Muscle of back (tissue), 3 donors: ENCODE measurements at regions not wholly inside any gene's neighbourhood (a gene's known extent, or its start where the extent isn't known, plus 50 kb on each side); places are given as distances from the start of the nearest gene placed in this dataset.
A peak's percentile ranks its signal among the peaks of the same experiment; 100 is the strongest.
"Not testable (repeated sequence)": the region's sequence is repeated elsewhere in the genome, so short reads cannot be mapped to it uniquely, and the experiment has no call there.

Experiments used
- DNase-seq, 3 donors: peaks; one replicate each; pipeline versions ENCODE4 v3.0.0 to v3.0.0-alpha.2; 2013

- DNase-seq, result no peak
These were observed 811.1 kb downstream of the DIAPH3 start for GRCh38 chr13:59352600-59352999.

GRCh38 chr13:59354665-59355369 is 808.9 kb downstream of the DIAPH3 start:
- DNase-seq, result no peak

GRCh38 chr13:59356607-59357006 is 807.1 kb downstream of the DIAPH3 start:
- DNase-seq, result peak; percentile 63 to 86 (median 64)

GRCh38 chr13:59358014-59358413 is 805.7 kb downstream of the DIAPH3 start:
- DNase-seq, result no peak

GRCh38 chr13:59360108-59360507 is 803.6 kb downstream of the DIAPH3 start:
- DNase-seq, result no peak

GRCh38 chr13:59360916-59361315 is 802.8 kb downstream of the DIAPH3 start:
- no peak for DNase-seq

GRCh38 chr13:59363313-59363712 is 800.4 kb downstream of the DIAPH3 start:
- no peak for DNase-seq

- no peak for DNase-seq
These were observed 799.8 kb downstream of the DIAPH3 start for GRCh38 chr13:59363947-59364346.

GRCh38 chr13:59364641-59365085 is 799.1 kb downstream of the DIAPH3 start:
- no peak for DNase-seq

GRCh38 chr13:59367467-59367866 is 796.3 kb downstream of the DIAPH3 start:
- DNase-seq, result no peak

- no peak for DNase-seq
These were observed 795.8 kb downstream of the DIAPH3 start for GRCh38 chr13:59367904-59368303.

GRCh38 chr13:59368693-59369092 is 795.0 kb downstream of the DIAPH3 start:
- no peak for DNase-seq

GRCh38 chr13:59371229-59371628 is 792.5 kb downstream of the DIAPH3 start:
- DNase-seq, result no peak

GRCh38 chr13:59373341-59373740 is 790.4 kb downstream of the DIAPH3 start:
- DNase-seq, result no peak

- no peak for DNase-seq
These were observed 789.0 kb downstream of the DIAPH3 start for GRCh38 chr13:59374691-59375090.

GRCh38 chr13:59384154-59384553 is 779.6 kb downstream of the DIAPH3 start:
- DNase-seq, result no peak

- DNase-seq, result peak; percentile 67 to 84 (median 73)
These were observed 772.0 kb downstream of the DIAPH3 start for GRCh38 chr13:59391696-59392095.

GRCh38 chr13:59392328-59392727 is 771.4 kb downstream of the DIAPH3 start:
- DNase-seq, result no peak

- no peak for DNase-seq
These were observed 769.2 kb downstream of the DIAPH3 start for GRCh38 chr13:59394496-59394895.

GRCh38 chr13:59398127-59398526 is 765.6 kb downstream of the DIAPH3 start:
- DNase-seq, result no peak

GRCh38 chr13:59398661-59399060 is 765.1 kb downstream of the DIAPH3 start:
- no peak for DNase-seq

GRCh38 chr13:59399513-59399912 is 764.2 kb downstream of the DIAPH3 start:
- no peak for DNase-seq

GRCh38 chr13:59404331-59404730 is 759.4 kb downstream of the DIAPH3 start:
- no peak for DNase-seq

GRCh38 chr13:59407251-59407650 is 756.5 kb downstream of the DIAPH3 start:
- not testable (repeated sequence) for DNase-seq
